ENCODE measurements at regions not wholly inside any gene's neighbourhood (a gene's known extent, or its start where the extent isn't known, plus 50 kb on each side); places are given as distances from the start of the nearest gene placed in this dataset.

DNA sequence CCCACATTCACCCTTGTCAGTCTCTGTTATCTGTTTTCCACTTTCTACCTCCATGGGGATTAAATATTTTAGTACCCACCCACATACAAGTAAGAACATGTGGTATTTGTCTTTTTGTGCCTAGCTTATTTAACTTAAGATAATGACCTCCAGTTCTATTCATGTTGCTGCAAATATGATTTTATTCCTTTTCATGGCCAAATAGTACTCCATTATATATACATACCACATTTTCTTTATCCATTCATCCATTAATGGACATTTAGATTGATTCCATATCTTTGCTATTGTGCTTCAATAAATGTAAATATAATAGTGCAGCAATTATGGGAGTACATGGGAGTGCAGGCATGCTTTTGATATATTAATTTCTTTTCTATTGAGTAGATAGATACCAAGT, 185.8 kb downstream of the RPAP3 start:
- TF ChIP-seq, protein P1, sequence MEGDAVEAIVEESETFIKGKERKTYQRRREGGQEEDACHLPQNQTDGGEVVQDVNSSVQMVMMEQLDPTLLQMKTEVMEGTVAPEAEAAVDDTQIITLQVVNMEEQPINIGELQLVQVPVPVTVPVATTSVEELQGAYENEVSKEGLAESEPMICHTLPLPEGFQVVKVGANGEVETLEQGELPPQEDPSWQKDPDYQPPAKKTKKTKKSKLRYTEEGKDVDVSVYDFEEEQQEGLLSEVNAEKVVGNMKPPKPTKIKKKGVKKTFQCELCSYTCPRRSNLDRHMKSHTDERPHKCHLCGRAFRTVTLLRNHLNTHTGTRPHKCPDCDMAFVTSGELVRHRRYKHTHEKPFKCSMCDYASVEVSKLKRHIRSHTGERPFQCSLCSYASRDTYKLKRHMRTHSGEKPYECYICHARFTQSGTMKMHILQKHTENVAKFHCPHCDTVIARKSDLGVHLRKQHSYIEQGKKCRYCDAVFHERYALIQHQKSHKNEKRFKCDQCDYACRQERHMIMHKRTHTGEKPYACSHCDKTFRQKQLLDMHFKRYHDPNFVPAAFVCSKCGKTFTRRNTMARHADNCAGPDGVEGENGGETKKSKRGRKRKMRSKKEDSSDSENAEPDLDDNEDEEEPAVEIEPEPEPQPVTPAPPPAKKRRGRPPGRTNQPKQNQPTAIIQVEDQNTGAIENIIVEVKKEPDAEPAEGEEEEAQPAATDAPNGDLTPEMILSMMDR (IDR thresholded peaks at IDR 0.05) = no peak
- no peak for TF ChIP-seq POLR2A (IDR thresholded peaks at IDR 0.05)
